ENCODE measurements at regions not wholly inside any gene's neighbourhood (a gene's known extent, or its start where the extent isn't known, plus 50 kb on each side); places are given as distances from the start of the nearest gene placed in this dataset.

DNA sequence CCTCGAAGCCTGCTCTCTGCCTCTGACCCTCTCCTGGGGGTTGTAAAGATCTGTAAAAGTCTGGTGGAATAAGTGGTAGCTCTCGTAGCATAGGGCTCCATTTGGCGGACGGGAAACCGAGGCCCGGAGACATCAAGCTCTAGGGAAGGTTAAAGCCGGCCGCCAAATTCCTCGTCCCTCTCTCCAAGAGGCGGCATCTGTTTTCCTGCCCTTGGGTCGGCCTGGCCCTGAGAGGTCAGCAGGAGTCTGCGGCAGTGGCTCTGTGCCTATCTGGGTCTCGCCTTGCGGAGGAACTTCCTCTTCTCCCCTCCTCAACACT lies 72.4 kb downstream of the TEX51 start:
- ChIA-PET POLR2A (ENCODE audit: low non-redundant PET) (no interaction called here), CTCF (interaction anchor here (0.6 to 1.4 kb wide), 7 partner anchors 12 to 1501 kb away, joined by 3 to 5 read pairs (median 3); no protein-coding TSS in a partner anchor)
- TF ChIP-seq, protein P1, sequence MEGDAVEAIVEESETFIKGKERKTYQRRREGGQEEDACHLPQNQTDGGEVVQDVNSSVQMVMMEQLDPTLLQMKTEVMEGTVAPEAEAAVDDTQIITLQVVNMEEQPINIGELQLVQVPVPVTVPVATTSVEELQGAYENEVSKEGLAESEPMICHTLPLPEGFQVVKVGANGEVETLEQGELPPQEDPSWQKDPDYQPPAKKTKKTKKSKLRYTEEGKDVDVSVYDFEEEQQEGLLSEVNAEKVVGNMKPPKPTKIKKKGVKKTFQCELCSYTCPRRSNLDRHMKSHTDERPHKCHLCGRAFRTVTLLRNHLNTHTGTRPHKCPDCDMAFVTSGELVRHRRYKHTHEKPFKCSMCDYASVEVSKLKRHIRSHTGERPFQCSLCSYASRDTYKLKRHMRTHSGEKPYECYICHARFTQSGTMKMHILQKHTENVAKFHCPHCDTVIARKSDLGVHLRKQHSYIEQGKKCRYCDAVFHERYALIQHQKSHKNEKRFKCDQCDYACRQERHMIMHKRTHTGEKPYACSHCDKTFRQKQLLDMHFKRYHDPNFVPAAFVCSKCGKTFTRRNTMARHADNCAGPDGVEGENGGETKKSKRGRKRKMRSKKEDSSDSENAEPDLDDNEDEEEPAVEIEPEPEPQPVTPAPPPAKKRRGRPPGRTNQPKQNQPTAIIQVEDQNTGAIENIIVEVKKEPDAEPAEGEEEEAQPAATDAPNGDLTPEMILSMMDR (conservative IDR thresholded peaks at IDR 0.05; ENCODE audit: low read depth): no peak
- DNase-seq (ENCODE audit: low spot score): no peak
- no peak overlapping the region for H3K27ac ChIP-seq

DNA sequence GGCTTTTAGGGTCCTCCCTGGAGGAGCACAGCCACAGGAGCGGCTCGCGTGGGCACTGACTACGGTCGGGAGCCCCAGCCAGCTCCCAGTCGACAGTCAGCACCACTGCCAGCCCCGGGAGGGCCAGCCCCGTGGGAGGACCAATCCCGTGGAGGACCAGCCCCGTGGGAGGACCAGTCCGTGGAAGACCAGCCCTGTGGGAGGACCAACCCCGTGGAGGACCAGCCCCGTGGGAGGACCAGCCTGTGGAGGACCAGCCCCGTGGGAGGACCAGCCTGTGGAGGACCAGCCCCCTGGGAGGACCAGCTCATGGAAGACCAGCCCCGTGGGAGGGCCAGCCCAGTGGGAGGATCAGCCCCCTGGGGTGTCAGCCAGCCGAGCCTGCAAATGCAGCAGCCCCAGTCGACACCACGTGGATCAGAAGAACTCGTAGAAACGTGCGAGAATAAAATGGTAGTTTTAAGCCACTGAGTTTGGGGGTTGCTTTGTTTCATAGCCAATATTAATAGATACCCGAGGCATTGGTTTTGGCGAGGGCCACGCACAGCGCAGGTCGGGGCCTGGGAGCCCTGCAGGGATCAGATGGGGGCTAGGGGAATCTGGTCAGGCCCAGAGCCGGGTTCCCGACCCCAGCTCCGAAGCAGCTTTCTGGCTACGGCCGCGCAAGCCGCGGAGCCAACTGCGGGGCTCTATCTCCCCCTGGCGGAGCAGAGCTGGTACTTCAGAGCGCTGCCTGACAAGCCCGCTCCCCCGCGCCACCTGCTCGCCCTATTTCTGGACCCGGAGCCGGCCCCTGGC lies 73.0 kb downstream of the TEX51 start:
- DNase-seq (ENCODE audit: low spot score): peak; percentile 72
- POLR2A ChIA-PET (ENCODE audit: low non-redundant PET): no interaction called here
- H3K27ac ChIP-seq: no peak overlapping the region
- TF ChIP-seq, protein P1 (conservative IDR thresholded peaks at IDR 0.05; ENCODE audit: low read depth): peak; percentile 91
- CTCF ChIA-PET: interaction anchor here (0.5 to 1.5 kb wide), 17 partner anchors 13 to 1501 kb away, joined by 3 to 8 read pairs (median 3); no protein-coding TSS in a partner anchor

DNA sequence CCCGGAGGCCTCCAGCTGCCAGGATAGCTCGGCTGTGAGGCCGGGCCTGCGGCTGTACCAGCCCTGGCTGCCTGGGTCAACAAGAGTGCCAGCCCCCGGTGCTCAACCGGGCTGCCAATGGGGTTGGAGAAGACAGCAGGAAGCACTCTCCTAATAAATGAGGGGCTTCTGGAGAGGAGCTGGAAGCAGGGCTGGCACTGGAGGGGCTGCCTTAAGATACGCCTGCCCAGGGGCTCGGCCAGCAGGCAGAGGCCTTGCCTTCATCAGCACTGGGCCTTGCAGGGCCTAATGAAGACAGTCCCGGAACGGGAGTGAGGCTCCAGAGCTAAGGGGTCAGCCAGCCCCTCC lies 73.6 kb downstream of the TEX51 start:
- TF ChIP-seq, protein P1 (conservative IDR thresholded peaks at IDR 0.05; ENCODE audit: low read depth): peak; percentile 63
- no peak overlapping the region for H3K27ac ChIP-seq
- no peak for DNase-seq (ENCODE audit: low spot score)
- ChIA-PET CTCF (interaction anchor here (0.5 to 1.5 kb wide), 9 partner anchors 24 to 275 kb away, joined by 3 to 8 read pairs (median 3); no protein-coding TSS in a partner anchor), POLR2A (ENCODE audit: low non-redundant PET) (no interaction called here)

DNA sequence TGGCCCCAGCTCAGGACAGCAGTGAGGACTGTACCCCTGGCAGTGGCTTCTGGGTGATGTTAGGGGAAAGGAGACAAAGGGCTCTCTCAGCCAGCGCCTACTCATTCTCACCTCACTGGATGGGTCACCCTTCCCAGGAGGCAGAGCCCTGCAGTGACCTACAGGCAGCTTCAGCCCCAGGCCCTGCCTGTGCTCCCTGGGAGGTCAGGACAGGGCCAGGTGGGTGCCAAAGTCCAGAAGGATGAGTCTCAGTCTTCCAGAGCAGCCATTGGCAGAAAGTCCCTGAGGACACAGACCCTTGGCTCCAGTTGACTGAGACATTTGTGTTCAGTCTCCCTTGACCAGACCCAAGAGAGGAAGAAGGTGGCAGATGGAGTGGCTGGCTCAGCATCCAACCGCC lies 75.1 kb downstream of the TEX51 start:
- POLR2A ChIA-PET (ENCODE audit: low non-redundant PET): no interaction called here
- DNase-seq (ENCODE audit: low spot score): no peak
- no peak overlapping the region for H3K27ac ChIP-seq
- TF ChIP-seq, protein P1 (conservative IDR thresholded peaks at IDR 0.05; ENCODE audit: low read depth): no peak
- CTCF ChIA-PET: interaction anchor here (0.7 kb wide), 1 partner anchor 77 kb away, joined by 3 read pairs; no protein-coding TSS in a partner anchor

DNA sequence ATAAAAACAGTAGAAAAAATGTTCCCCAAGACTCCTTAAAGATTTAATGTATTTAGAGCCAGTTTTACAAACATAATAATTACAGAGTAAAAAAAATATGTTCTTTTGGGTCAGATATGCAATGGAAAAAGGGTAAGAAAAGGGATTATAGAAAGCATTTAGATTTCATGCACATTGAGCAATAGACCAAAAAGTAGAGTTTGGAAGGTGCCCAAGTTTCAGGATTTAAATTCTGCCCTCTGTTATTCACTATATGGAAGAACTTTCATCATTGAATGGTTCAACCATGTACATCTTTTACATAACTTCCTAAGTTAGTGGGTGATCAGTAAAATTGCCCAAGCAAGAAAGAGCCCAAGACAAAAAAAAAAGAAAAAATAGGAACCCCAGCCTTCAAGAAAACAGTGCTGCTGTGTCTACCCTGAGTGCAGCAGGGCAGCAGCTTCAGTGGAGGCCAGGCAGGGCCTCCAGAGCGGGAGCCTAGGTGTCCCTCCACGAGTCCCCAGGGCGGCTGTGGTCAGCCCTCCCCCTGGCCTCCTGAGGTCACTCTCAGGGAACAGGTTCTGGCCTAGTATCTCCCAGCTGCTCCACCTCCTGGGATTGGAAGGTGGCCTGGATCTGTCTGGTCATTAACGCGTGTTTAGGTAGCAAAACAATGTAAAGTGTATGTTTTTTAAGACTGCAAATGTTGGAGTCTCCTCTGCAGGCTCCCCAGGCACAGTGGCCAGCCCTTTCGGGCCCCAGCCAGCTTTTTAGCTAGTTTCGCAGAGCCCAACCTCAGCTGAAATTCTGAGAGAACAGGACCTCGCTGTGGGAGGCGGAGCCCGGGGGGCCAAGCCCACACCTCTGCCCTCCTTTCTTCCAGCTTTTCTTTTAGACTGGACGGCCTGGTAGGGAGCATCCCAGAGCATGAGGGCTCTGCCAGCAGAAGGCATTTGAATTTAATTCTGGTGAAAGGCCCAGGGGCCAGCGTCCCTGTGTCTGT lies 77.3 kb downstream of the TEX51 start:
- H3K27ac ChIP-seq: no peak overlapping the region
- CTCF ChIA-PET: interaction anchor here (0.7 kb wide), 1 partner anchor 789 kb away, joined by 3 read pairs; no protein-coding TSS in a partner anchor
- POLR2A ChIA-PET (ENCODE audit: low non-redundant PET): no interaction called here
- TF ChIP-seq, protein P1 (conservative IDR thresholded peaks at IDR 0.05; ENCODE audit: low read depth): no peak
- no peak for DNase-seq (ENCODE audit: low spot score)

DNA sequence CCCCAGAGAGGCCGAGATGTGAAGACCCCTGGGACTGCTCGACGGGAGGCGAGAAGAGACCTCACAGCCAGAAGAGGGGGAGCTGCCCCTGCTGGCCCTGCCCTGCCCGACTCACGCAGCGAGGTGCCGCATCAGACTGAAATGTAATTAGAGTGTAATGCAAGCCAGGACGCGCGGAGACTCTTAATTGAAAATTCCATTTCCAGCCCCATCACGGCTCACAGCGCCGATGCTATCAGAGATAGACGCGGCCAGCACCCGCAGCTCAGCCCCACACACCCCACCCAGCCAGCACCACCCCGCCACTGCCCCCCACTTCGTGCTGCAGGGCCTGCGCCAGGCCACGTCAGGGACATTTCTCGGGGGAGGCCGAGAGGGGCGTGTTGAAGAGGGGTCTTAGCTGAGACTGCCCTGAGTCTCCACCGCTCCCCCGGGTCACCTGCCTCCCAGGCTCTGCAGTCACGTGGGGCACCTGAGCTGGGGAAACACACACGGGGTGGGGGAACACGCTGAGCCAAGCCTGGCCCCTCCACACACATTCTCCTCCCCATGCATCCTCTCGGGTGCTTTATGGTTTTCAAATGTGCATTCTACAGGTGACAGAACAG lies 78.1 kb downstream of the TEX51 start:
- DNase-seq (ENCODE audit: low spot score): no peak
- POLR2A ChIA-PET (ENCODE audit: low non-redundant PET): no interaction called here
- TF ChIP-seq, protein P1 (conservative IDR thresholded peaks at IDR 0.05; ENCODE audit: low read depth): no peak
- no peak overlapping the region for H3K27ac ChIP-seq
- CTCF ChIA-PET: interaction anchor here (0.6 to 0.7 kb wide), 2 partner anchors 790 to 1012 kb away, joined by 3 to 4 read pairs; no protein-coding TSS in a partner anchor

Measured in RWPE1 (cell line).